ENCODE measurements at regions not wholly inside any gene's neighbourhood (a gene's known extent, or its start where the extent isn't known, plus 50 kb on each side); places are given as distances from the start of the nearest gene placed in this dataset.

GRCh38 chr18:59063912-59064311 lies 75.8 kb upstream of the SEC11C start:
- no peaks in the 10 kb centered on the region for H3K36me3 Mint-ChIP-seq (ENCODE audit: unreplicated experiment)
- H3K27me3 Mint-ChIP-seq (ENCODE audit: unreplicated experiment), result no peaks in the 10 kb centered on the region
- DNase-seq (ENCODE audit: extremely low spot score, unreplicated experiment), result no peak
- no peak overlapping the region for H3K27ac Mint-ChIP-seq (ENCODE audit: unreplicated experiment)
- H3K9me3 Mint-ChIP-seq (ENCODE audit: unreplicated experiment), result no peaks in the 10 kb centered on the region
- no peaks in the 10 kb centered on the region for H3K4me1 Mint-ChIP-seq (ENCODE audit: unreplicated experiment)
- H3K4me3 Mint-ChIP-seq (ENCODE audit: unreplicated experiment), result no peak overlapping the region
- TF ChIP-seq CTCF (IDR thresholded peaks at IDR 0.05), result no peak

DNA sequence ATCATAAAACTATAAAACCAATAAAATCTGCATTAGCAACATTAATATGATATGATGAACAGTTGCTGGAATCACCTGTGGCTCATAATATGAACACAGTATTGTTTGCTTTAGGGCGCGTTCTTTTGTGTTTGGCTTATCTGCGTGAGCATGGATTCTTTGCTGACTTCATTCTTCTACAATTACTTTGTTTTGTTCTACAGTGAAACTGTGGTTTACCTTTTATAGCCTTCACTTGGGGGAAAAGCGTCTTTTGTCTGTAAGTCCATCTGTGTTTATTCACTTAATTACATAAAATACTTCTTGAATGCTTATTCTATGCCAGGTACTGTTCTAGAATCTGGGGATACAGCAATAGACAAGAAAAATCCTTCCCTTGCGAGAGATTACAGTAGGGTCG lies 74.0 kb upstream of the SEC11C start:
- no peak for TF ChIP-seq CTCF (IDR thresholded peaks at IDR 0.05)
- Mint-ChIP-seq H3K4me1 (ENCODE audit: unreplicated experiment) (no peaks in the 10 kb centered on the region), H3K27ac (ENCODE audit: unreplicated experiment) (no peak overlapping the region), H3K36me3 (ENCODE audit: unreplicated experiment) (no peaks in the 10 kb centered on the region), H3K27me3 (ENCODE audit: unreplicated experiment) (no peaks in the 10 kb centered on the region), H3K9me3 (ENCODE audit: unreplicated experiment) (no peaks in the 10 kb centered on the region), H3K4me3 (ENCODE audit: unreplicated experiment) (no peak overlapping the region)
- DNase-seq (ENCODE audit: extremely low spot score, unreplicated experiment), result no peak

GRCh38 chr18:59067873-59068272 lies 71.8 kb upstream of the SEC11C start:
- no peak for DNase-seq (ENCODE audit: extremely low spot score, unreplicated experiment)
- peak; percentile 56 for TF ChIP-seq CTCF (IDR thresholded peaks at IDR 0.05)
- H3K27ac Mint-ChIP-seq (ENCODE audit: unreplicated experiment), result no peak overlapping the region
- no peak overlapping the region for H3K4me3 Mint-ChIP-seq (ENCODE audit: unreplicated experiment)
- no peaks in the 10 kb centered on the region for H3K27me3 Mint-ChIP-seq (ENCODE audit: unreplicated experiment)
- no peaks in the 10 kb centered on the region for H3K9me3 Mint-ChIP-seq (ENCODE audit: unreplicated experiment)
- H3K36me3 Mint-ChIP-seq (ENCODE audit: unreplicated experiment), result no peaks in the 10 kb centered on the region
- no peaks in the 10 kb centered on the region for H3K4me1 Mint-ChIP-seq (ENCODE audit: unreplicated experiment)

DNA sequence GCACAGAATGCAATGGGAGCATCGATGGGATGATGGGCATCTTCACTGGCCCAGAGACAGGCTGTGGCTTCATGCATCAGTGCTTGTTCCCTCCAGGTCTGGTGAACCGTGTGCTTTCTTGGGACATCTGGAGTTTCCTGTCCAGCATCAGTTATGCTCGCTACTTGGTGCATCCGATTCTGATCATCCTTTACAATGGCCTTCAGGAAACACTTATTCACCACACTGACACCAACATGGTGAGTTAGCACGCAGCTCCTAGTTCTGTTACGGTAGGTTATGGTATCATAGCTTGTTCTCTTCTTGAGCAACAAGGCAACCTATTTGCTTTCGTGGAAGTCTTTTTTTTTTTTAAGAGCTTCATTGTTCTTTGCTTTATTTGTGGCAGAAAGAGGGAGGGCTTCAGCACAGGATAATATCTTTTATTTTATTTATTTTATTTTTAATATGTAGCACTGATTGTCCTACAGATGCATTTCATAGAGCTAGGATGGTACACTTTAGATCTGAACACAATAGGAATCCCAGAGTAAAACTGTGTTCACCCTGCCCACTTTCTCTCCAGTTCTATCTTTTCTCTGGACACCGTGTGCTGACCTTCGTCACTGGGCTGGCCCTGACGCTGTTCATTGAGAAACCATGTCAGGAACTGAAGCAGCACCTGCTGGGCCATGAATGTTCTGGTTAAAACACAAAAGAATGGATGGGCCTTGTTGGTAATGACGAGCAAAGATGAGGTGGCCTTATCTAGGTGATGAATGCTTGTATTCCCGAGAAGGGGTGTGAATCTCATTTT lies 71.2 kb upstream of the SEC11C start:
- Mint-ChIP-seq H3K4me3 (ENCODE audit: unreplicated experiment) (no peak overlapping the region), H3K27ac (ENCODE audit: unreplicated experiment) (no peak overlapping the region), H3K27me3 (ENCODE audit: unreplicated experiment) (no peaks in the 10 kb centered on the region), H3K36me3 (ENCODE audit: unreplicated experiment) (no peaks in the 10 kb centered on the region), H3K9me3 (ENCODE audit: unreplicated experiment) (no peaks in the 10 kb centered on the region), H3K4me1 (ENCODE audit: unreplicated experiment) (no peaks in the 10 kb centered on the region)
- TF ChIP-seq CTCF (IDR thresholded peaks at IDR 0.05), result no peak
- DNase-seq (ENCODE audit: extremely low spot score, unreplicated experiment), result no peak

DNA sequence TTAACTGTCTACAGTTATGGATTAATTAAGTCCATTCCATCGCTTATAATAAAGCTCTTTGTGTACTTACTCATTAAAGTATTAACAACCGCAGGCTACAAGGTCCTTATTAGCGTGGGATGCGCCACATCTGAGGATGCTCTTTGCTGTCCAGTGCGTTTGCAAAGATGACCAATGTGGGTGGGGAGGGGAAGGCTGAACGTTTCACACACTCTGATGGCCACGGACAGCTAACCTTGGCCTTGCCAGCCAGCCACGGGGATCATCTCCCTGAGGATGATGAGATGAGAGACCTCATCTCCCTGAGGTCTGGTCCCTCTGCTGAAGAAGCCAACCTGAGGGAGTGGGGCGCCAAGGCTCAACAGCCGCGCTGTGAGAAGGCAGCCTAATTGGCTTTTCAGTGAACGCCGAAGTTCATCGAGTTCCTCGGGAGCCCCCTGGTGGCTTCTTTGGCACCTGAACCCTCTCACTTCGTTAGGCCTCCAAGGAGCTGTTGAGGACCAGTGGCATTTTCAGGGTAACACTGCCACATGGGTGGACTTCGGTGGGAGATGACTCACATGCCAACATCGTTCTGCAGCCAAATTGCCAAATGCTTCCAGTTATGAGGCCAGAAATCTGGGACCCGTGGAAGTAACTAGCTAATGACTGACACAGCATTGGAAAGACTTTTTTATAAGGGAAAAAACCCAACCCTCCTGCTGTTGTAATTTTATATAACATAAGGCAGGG lies 69.3 kb upstream of the SEC11C start:
- Mint-ChIP-seq H3K9me3 (ENCODE audit: unreplicated experiment) (no peaks in the 10 kb centered on the region), H3K4me1 (ENCODE audit: unreplicated experiment) (no peaks in the 10 kb centered on the region), H3K4me3 (ENCODE audit: unreplicated experiment) (no peak overlapping the region), H3K27ac (ENCODE audit: unreplicated experiment) (no peak overlapping the region), H3K36me3 (ENCODE audit: unreplicated experiment) (no peaks in the 10 kb centered on the region), H3K27me3 (ENCODE audit: unreplicated experiment) (peaks cover 12% of the 10 kb centered on the region)
- TF ChIP-seq CTCF (IDR thresholded peaks at IDR 0.05), result peak; percentile 92
- peak; percentile 91 for DNase-seq (ENCODE audit: extremely low spot score, unreplicated experiment)

Measured in osteocyte (in vitro differentiated cells).